Fibroblast of skin of left quadriceps (primary cell): ENCODE measurements at regions not wholly inside any gene's neighbourhood (a gene's known extent, or its start where the extent isn't known, plus 50 kb on each side); places are given as distances from the start of the nearest gene placed in this dataset.

Source experiments
- DNase-seq, 2 experiments: peaks; one replicate each; pipeline ENCODE4 v3.0.0-alpha.2; 2013; ENCODE audit warnings: low read depth in 2 of 2

DNA sequence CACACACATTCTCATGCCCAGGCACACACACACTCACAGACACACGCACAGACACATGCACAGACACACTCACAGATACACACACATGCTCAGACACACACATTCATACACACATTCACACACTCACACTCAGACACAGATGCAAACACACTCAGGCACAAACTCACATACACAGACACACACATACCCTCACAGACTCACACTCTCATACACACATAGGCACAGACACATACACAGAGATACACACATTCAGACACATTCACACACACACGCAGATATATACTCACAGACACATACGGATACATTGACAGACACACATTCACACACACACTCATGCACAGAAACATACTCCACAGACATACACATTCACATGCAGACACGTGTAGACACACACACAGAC, 89.6 kb downstream of the RBFOX3 start:
- no peak for DNase-seq

- DNase-seq = no peak
Measured at GRCh38 chr17:79520167-79521165, 90.4 kb downstream of the RBFOX3 start.

DNA sequence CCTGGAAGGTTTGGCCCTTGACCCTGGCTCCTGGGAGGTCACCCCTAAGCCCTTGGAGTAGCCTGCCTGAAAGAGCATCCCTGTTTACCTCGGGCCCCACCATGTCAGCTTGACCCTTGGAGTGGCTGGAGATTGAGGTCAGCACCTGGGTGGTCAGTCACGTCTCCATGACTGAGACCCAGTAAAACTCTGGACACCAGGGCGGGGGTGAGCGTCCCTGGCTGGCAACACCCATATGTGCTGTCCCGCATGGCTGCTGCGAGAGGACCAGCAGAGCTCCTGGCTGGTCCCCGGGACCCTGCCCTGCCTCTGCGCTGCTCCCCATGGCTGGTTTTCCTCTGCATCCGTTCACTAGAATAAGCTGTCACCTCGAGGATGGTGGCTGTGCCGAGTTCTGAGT, 91.2 kb downstream of the RBFOX3 start:
- DNase-seq = no peak

GRCh38 chr17:79518585-79519523, 92.0 kb downstream of the RBFOX3 start:
- DNase-seq = no peak

- DNase-seq = no peak
Measured at GRCh38 chr17:79517827-79518584, 92.8 kb downstream of the RBFOX3 start.

GRCh38 chr17:79515646-79516571, 94.9 kb downstream of the RBFOX3 start:
- DNase-seq = no peak

DNA sequence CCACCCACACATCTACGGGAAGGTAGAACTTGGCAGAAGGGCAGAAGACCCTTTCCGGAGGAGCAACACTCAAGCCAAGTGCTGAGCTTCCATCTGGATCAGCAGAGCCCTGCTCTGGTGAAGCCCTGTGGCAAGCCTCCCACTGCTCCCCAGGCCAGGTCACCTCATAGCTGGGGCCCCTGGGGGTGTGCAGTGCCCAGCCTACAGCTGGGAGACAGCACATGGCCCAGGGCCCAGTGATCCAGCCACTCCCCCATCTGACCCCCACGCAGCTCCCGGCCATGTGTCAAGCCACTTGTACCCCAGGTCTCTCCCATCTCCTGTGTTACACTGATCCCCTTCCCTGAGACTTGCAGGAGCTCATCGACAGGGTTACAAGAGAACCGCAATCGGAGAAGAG, 95.7 kb downstream of the RBFOX3 start:
- DNase-seq = no peak

DNA sequence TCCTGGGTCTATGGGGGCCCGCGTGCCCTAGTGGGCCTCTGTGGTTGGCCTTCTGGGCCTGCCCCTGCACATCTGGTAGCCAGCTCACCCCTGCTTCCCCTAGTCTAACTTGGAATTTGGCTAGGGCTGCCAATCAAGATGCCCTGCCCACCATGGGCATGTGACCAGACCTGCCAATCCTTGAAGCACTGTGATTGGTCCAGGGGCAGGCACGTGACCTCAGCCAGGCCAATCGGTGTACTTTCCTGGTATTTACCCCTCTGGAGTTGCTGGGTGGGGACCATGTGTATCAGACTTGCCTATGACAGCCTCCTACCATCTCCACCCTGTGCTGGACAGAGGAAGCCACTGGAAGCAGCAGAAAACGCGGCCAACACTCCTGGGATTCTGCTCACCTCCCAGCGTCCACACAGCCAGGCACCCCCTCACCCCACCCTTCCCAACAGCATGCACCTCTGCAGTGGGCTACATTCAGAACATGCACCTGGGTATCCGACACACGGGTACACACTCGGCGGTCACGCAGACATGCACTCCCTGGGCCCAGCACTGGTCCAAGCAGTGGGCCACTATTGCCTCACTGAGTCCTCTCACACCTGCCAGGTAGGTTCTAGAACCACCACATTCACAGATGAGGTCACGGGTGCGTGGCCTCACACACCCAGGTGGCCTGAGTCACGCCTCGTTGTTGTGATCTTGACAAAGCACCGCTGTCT, 96.9 kb downstream of the RBFOX3 start:
- no peak for DNase-seq

- DNase-seq = no peak
Measured at GRCh38 chr17:79513206-79513605, 97.6 kb downstream of the RBFOX3 start.

- DNase-seq = no peak
Measured at GRCh38 chr17:79511471-79511870, 99.4 kb downstream of the RBFOX3 start.

DNA sequence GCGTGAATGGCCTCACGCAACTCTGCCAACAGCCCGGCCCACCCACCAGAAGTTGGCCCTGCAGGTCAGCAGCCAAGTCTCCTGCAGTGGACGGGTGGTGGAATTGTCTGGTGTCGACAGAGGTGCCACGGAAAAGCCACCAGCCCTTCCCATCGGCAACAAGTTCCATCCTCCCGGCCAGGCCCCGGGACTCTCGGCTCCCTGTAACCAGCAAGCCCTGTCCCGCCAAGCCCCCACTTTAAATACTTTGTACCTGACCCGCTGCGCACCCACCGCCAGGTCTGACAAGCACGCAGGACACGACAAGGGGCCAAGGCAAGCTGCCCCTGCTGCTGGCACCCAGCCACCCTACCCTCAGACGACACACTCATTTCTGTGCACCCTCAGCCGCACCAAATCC, 100.8 kb downstream of the RBFOX3 start:
- DNase-seq = no peak

GRCh38 chr17:79509490-79509889, 101.4 kb downstream of the RBFOX3 start:
- DNase-seq = no peak

DNA sequence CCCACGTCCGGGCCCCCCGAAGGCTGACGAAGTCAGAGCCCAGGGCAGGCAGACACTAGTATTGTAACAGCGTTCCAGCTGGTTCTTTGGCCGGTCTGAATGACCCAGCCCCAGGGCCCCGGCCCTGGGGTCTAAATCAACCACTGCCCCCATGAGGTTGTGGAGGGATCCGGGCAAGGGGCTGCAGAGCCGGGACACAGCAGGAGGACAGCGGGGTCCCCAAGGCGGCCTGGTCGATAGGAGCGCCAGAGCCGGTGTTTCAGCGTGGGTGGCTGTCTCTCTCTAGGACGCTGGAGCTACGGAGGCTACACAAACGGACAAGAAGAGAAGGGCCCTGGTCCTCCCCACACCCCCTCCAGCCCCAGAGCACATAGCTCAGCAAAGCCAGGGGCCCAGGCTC, 101.8 kb downstream of the RBFOX3 start:
- DNase-seq = no peak

DNA sequence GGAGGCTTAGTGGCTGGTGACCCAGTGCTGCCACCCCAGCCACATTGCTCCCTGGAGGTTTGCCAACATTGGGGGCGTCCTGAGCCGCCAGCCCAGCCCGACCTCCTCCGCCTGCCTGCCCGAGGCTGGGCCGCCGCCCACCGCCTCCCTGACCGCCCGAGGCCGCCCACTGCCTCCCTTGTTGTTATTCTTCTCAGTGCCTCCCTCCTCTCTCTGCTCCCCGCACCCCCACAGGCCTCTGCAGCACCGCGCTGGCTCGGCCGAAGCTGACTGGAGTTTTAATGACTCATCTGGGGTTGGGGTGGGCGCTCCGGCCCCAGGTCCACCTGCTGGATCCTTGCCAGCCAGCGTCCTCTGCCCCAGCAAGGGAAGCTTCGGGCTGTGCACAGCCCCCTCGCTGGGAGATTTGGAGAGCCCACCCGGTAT, 102.5 kb downstream of the RBFOX3 start:
- DNase-seq = no peak

DNA sequence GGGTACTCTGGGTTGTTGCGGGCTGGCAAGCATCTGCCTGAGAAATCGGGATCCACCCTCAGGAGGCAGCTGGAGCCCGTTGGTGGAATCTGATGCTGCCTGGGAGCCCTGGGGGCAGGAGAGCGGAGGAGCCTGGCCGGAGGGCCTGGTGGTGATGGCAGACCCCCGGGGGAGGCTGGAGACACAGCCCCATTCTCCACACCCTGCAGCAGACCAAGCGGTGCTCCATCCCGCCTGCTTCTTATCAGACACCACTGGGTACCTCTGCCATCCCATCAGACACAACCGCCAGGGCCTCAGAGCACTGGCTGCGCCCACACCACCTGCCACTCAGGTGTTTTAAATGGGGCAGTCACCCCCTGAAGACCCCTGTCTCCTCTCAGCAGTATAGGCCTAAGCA, 103.9 kb downstream of the RBFOX3 start:
- DNase-seq = no peak

DNA sequence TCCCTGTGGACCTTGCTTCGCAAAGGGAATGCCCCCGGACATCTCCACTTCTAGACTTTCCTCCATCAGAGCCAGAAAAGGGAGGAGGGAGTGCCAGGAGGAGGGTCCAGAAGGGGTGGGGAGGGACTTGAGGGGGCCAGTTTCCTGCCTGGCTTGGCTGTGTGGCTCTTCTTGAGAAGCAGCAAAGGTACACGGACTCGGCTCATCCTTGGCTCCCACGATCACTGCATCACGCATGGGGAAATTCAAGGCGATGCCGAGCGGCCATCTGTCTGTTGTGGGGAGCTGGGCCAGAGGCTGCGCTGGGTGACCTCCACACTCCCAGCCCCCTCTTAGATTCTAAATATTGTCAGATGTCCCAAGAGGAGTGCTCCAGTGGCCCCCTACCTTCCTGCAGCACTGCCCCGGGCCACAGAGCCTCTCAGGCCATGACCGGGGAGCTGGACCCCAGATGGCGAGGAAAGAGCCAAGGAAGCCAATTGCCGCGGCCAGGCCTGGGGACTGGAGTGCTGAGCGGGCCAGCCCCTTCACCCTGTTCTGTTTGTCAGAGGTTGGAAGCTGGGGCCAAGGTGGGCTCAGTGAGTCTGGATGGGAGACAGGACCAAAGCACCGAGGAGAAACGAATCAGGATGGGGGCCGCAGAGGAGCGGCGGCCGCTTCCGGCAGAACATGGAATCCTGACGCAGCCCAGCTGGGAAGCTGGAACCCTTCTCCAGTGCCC, 104.5 kb downstream of the RBFOX3 start:
- DNase-seq = no peak

- DNase-seq = no peak
Measured at GRCh38 chr17:79505199-79505598, 105.7 kb downstream of the RBFOX3 start.

DNA sequence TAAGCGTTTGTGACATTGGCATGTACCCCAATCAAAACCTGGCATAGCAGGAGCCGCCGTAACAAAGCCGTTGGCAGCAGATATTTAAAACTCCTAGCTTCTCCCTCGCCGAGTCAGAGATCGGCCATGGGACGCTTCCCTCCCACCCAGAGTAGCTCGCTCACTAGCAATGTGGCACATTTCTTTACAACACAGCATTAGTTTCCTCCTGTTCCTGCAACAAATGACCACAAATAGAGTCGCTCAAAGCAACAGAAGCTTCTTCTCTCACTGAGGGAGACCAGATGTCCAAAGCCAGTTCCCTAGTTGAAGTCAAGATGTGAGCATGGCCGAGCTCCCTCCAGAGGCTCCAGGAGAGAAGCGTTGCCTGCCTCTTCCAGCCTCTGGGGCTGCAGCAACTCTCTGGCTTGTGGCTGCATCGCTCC, 106.7 kb downstream of the RBFOX3 start:
- no peak for DNase-seq

GRCh38 chr17:79503126-79503839, 107.6 kb downstream of the RBFOX3 start:
- no peak for DNase-seq
